ENCODE measurements at regions not wholly inside any gene's neighbourhood (a gene's known extent, or its start where the extent isn't known, plus 50 kb on each side); places are given as distances from the start of the nearest gene placed in this dataset.
"Not testable (repeated sequence)": the region's sequence is repeated elsewhere in the genome, so short reads cannot be mapped to it uniquely, and the experiment has no call there.

DNA sequence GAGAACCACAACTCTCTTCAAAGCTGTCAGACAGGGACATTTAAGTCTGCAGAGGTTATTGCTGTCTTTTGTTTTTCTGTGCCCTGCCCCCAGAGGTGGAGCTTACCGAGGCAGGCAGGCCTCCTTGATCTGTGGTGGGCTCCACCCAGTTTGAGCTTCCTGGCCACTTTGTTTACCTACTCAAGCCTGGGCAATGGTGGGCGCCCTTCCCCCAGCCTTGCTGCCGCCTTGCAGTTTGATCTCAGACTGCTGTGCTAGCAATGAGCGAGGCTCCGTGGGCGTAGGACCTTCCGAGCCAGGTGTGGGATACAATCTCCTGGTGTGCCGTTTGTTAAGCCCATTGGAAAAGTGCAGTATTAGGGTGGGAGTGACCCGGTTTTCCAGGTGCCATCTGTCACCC is 822.1 kb downstream of the KCNMA1 start:
- H3F3A ChIP-seq (ENCODE audit: insufficient read depth, low read length); H3K9ac ChIP-seq (ENCODE audit: low read length); H3K9me3 ChIP-seq (ENCODE audit: low read length); H3K4me3 ChIP-seq (ENCODE audit: low read depth, low read length, poor library complexity, severe bottlenecking); H3K9me2 ChIP-seq (ENCODE audit: low read depth, low read length); H3K4me2 ChIP-seq (ENCODE audit: low read length); H3K27me3 ChIP-seq (ENCODE audit: insufficient read depth, low read length); H3K79me2 ChIP-seq (ENCODE audit: insufficient read depth, low read length); H3K4me1 ChIP-seq (ENCODE audit: insufficient read depth, low read length, severe bottlenecking); H3K36me3 ChIP-seq (ENCODE audit: insufficient read depth, low read length); H4K20me1 ChIP-seq (ENCODE audit: insufficient read depth, low read length); H3K27ac ChIP-seq (ENCODE audit: low read depth, low read length, poor library complexity, severe bottlenecking); H2AFZ ChIP-seq (ENCODE audit: low read length): not testable (repeated sequence)

DNA sequence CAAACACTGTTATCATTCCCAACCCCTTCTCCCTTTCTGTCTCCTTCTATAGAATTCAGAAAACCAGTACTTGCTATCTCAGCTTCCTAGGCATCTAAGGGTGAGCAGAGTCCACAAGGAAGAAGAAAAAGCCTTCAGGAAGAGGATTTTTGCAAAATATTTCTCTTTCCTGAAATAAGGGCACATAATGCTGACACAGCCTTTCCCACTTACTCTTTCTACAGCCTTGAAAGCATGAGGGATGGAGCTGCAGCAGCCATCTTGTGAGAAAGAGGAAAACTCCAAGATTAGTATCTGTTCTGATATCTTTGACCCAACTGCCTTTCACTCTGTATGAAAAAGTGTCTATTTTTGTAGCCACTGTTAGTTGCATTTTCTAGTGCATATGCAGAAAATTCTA is 826.2 kb downstream of the KCNMA1 start:
- no peak overlapping the region for H3K4me2 ChIP-seq (ENCODE audit: low read length)
- no peaks in the 10 kb centered on the region for H4K20me1 ChIP-seq (ENCODE audit: insufficient read depth, low read length)
- H2AFZ ChIP-seq (ENCODE audit: low read length): no peak overlapping the region
- H3K27ac ChIP-seq (ENCODE audit: low read depth, low read length, poor library complexity, severe bottlenecking): no peak overlapping the region
- H3K79me2 ChIP-seq (ENCODE audit: insufficient read depth, low read length): no peaks in the 10 kb centered on the region
- no peak overlapping the region for H3K9ac ChIP-seq (ENCODE audit: low read length)
- H3K9me3 ChIP-seq (ENCODE audit: low read length): no peaks in the 10 kb centered on the region
- H3K4me1 ChIP-seq (ENCODE audit: insufficient read depth, low read length, severe bottlenecking): no peaks in the 10 kb centered on the region
- H3F3A ChIP-seq (ENCODE audit: insufficient read depth, low read length): no peaks in the 10 kb centered on the region
- no peaks in the 10 kb centered on the region for H3K36me3 ChIP-seq (ENCODE audit: insufficient read depth, low read length)
- H3K9me2 ChIP-seq (ENCODE audit: low read depth, low read length): no peaks in the 10 kb centered on the region
- no peaks in the 10 kb centered on the region for H3K27me3 ChIP-seq (ENCODE audit: insufficient read depth, low read length)
- TF ChIP-seq EZH2 (IDR thresholded peaks at IDR 0.05; ENCODE audit: borderline replicate concordance, low read length): no peak
- TF ChIP-seq, protein P1, sequence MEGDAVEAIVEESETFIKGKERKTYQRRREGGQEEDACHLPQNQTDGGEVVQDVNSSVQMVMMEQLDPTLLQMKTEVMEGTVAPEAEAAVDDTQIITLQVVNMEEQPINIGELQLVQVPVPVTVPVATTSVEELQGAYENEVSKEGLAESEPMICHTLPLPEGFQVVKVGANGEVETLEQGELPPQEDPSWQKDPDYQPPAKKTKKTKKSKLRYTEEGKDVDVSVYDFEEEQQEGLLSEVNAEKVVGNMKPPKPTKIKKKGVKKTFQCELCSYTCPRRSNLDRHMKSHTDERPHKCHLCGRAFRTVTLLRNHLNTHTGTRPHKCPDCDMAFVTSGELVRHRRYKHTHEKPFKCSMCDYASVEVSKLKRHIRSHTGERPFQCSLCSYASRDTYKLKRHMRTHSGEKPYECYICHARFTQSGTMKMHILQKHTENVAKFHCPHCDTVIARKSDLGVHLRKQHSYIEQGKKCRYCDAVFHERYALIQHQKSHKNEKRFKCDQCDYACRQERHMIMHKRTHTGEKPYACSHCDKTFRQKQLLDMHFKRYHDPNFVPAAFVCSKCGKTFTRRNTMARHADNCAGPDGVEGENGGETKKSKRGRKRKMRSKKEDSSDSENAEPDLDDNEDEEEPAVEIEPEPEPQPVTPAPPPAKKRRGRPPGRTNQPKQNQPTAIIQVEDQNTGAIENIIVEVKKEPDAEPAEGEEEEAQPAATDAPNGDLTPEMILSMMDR (IDR thresholded peaks at IDR 0.05; ENCODE audit: low read length): no peak
- no peak overlapping the region for H3K4me3 ChIP-seq (ENCODE audit: low read depth, low read length, poor library complexity, severe bottlenecking)

DNA sequence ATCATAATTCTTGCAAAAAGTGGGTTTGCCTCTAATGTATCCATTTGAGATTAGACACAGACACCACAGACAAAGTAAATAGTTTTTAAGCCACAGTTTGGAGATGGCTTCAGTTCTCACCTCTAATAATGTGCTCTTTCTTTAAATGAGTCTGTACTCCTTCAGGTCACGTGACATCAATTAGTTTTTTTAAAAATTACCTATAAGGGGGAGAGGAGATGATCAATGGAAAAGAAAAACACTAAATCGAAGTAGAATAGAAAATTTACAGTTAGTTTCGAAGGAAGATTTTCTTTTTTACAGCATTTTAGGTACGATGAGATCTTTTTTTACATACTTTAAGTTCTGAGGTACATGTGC is 849.2 kb downstream of the KCNMA1 start:
- Histone ChIP-seq H3K79me2 (ENCODE audit: insufficient read depth, low read length) (no peaks in the 10 kb centered on the region), H4K20me1 (ENCODE audit: insufficient read depth, low read length) (no peaks in the 10 kb centered on the region), H3K9ac (ENCODE audit: low read length) (no peak overlapping the region), H3K9me2 (ENCODE audit: low read depth, low read length) (no peaks in the 10 kb centered on the region), H3F3A (ENCODE audit: insufficient read depth, low read length) (no peaks in the 10 kb centered on the region), H3K27ac (ENCODE audit: low read depth, low read length, poor library complexity, severe bottlenecking) (no peak overlapping the region), H3K36me3 (ENCODE audit: insufficient read depth, low read length) (no peaks in the 10 kb centered on the region), H3K4me1 (ENCODE audit: insufficient read depth, low read length, severe bottlenecking) (no peaks in the 10 kb centered on the region), H3K27me3 (ENCODE audit: insufficient read depth, low read length) (no peaks in the 10 kb centered on the region), H3K4me2 (ENCODE audit: low read length) (no peak overlapping the region), H3K4me3 (ENCODE audit: low read depth, low read length, poor library complexity, severe bottlenecking) (no peak overlapping the region), H2AFZ (ENCODE audit: low read length) (no peak overlapping the region), H3K9me3 (ENCODE audit: low read length) (no peaks in the 10 kb centered on the region)
- TF ChIP-seq, protein P1 (IDR thresholded peaks at IDR 0.05; ENCODE audit: low read length): no peak
- TF ChIP-seq EZH2 (IDR thresholded peaks at IDR 0.05; ENCODE audit: borderline replicate concordance, low read length): no peak

DNA sequence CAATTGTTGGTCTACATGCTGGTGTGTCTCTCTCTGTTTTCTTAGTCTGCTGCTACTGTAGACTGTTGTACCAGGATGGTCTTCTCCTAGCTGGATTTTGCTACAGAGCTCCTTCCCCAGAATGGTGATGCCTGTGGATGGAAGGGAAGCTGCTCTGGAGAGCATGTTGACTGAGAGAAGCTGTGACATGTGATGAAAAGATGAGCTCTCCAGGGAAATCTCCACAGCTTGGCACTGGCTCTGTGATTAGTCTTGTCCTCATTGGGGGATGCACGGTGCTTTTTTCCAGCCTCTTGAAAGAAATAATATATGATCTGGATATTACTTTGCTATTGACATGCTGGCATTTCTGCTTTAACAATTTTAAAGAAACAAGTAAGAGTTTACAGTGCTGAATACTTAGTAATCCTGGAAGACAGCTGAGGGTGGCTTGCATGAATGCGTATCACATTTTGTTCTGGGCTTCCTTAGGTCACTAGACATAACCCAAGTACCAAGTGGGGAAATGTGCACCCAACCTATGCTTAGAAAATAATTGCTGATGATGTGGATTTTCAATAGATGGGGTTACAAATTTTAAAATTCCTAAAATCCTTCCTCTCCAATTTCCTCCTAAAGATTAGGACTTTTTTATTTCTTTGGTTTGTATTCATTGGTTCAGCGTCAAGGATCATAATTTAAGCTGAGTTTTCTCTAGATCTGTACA is 849.7 kb downstream of the KCNMA1 start:
- Histone ChIP-seq H3K27ac (ENCODE audit: low read depth, low read length, poor library complexity, severe bottlenecking) (no peak overlapping the region), H3F3A (ENCODE audit: insufficient read depth, low read length) (no peaks in the 10 kb centered on the region), H3K9ac (ENCODE audit: low read length) (no peak overlapping the region), H3K27me3 (ENCODE audit: insufficient read depth, low read length) (no peaks in the 10 kb centered on the region), H2AFZ (ENCODE audit: low read length) (no peak overlapping the region), H3K36me3 (ENCODE audit: insufficient read depth, low read length) (no peaks in the 10 kb centered on the region), H3K9me2 (ENCODE audit: low read depth, low read length) (no peaks in the 10 kb centered on the region), H3K4me1 (ENCODE audit: insufficient read depth, low read length, severe bottlenecking) (no peaks in the 10 kb centered on the region), H3K4me2 (ENCODE audit: low read length) (no peak overlapping the region), H3K79me2 (ENCODE audit: insufficient read depth, low read length) (no peaks in the 10 kb centered on the region), H3K4me3 (ENCODE audit: low read depth, low read length, poor library complexity, severe bottlenecking) (no peak overlapping the region), H4K20me1 (ENCODE audit: insufficient read depth, low read length) (no peaks in the 10 kb centered on the region), H3K9me3 (ENCODE audit: low read length) (no peaks in the 10 kb centered on the region)
- no peak for TF ChIP-seq EZH2 (IDR thresholded peaks at IDR 0.05; ENCODE audit: borderline replicate concordance, low read length)
- TF ChIP-seq, protein P1 (IDR thresholded peaks at IDR 0.05; ENCODE audit: low read length): no peak
